Uterus (tissue), 2 donors: ENCODE measurements at regions not wholly inside any gene's neighbourhood (a gene's known extent, or its start where the extent isn't known, plus 50 kb on each side); places are given as distances from the start of the nearest gene placed in this dataset.

Experiments
- CTCF ChIP-seq, 4 experiments: fragments of 200-600 bp in 2 of 4; fragments of 450-650 bp in 2 of 4; sonication (generic) in 2 of 4; IDR thresholded peaks; one replicate each; pipeline ENCODE4 v1.5.1; 2016 to 2019; ENCODE audit warnings: antibody characterized with exemption in 4 of 4, mild to moderate bottlenecking in 2 of 4, moderate library complexity in 1 of 4
- POLR2A ChIP-seq, 2 donors: fragments of 450-650 bp; IDR thresholded peaks; one replicate each; pipeline ENCODE4 v1.6.1; 2016; ENCODE audit warnings: antibody characterized with exemption in 2 of 2, mild to moderate bottlenecking in 1 of 2, moderate library complexity in 1 of 2

- TF ChIP-seq CTCF (IDR thresholded peaks at IDR 0.05): no peak
- TF ChIP-seq POLR2A (IDR thresholded peaks at IDR 0.05): no peak
Measured at GRCh38 chr6:53431704-53432103, 83.0 kb upstream of the ELOVL5 start.
